ENCODE measurements at regions not wholly inside any gene's neighbourhood (a gene's known extent, or its start where the extent isn't known, plus 50 kb on each side); places are given as distances from the start of the nearest gene placed in this dataset.

GRCh38 chr13:84672616-84673015, 790.3 kb upstream of the SLITRK1 start:
- no peak for DNase-seq
- no peaks in the 10 kb centered on the region for H3K36me3 ChIP-seq
- H3K4me3 ChIP-seq: no peak overlapping the region
- H3K9me3 ChIP-seq: no peaks in the 10 kb centered on the region
- TF ChIP-seq CTCF (IDR thresholded peaks at IDR 0.05): no peak
- TF ChIP-seq EP300 (IDR thresholded peaks at IDR 0.05): no peak
- no peak for TF ChIP-seq POLR2A (IDR thresholded peaks at IDR 0.05)
- no peaks in the 10 kb centered on the region for H3K4me1 ChIP-seq (ENCODE audit: insufficient read depth)
- H3K27me3 ChIP-seq: no peaks in the 10 kb centered on the region
- intact Hi-C loops (cut with DNase I): no loop called here
- 17 to 35% (median 23%) methylated on average over 3 of the region's 3 CpGs for WGBS, 3 donors
- H3K27ac ChIP-seq: no peak overlapping the region

GRCh38 chr13:84670245-84670644, 788.0 kb upstream of the SLITRK1 start:
- no peaks in the 10 kb centered on the region for H3K27me3 ChIP-seq
- no peak overlapping the region for H3K4me3 ChIP-seq
- intact Hi-C loops (cut with DNase I): no loop called here
- no peak for TF ChIP-seq POLR2A (IDR thresholded peaks at IDR 0.05)
- TF ChIP-seq EP300 (IDR thresholded peaks at IDR 0.05): no peak
- no peak for TF ChIP-seq CTCF (IDR thresholded peaks at IDR 0.05)
- H3K27ac ChIP-seq: no peak overlapping the region
- no peaks in the 10 kb centered on the region for H3K9me3 ChIP-seq
- no peak for DNase-seq
- WGBS, 3 donors: 33 to 50% (median 36%) methylated on average over 1 of the region's 1 CpG
- H3K4me1 ChIP-seq (ENCODE audit: insufficient read depth): no peaks in the 10 kb centered on the region
- no peaks in the 10 kb centered on the region for H3K36me3 ChIP-seq

- TF ChIP-seq EP300 (IDR thresholded peaks at IDR 0.05) (no peak), CTCF (IDR thresholded peaks at IDR 0.05) (no peak), POLR2A (IDR thresholded peaks at IDR 0.05) (no peak)
- H3K36me3 ChIP-seq: no peaks in the 10 kb centered on the region
- no peaks in the 10 kb centered on the region for H3K4me1 ChIP-seq (ENCODE audit: insufficient read depth)
- 82 to 91% (median 90%) methylated on average over 1 of the region's 1 CpG for WGBS, 3 donors
- intact Hi-C loops (cut with DNase I): no loop called here
- DNase-seq: no peak
- H3K27me3 ChIP-seq: no peaks in the 10 kb centered on the region
- no peaks in the 10 kb centered on the region for H3K9me3 ChIP-seq
- no peak overlapping the region for H3K27ac ChIP-seq
- H3K4me3 ChIP-seq: no peak overlapping the region
Observed at GRCh38 chr13:84668637-84669036, 786.4 kb upstream of the SLITRK1 start.

- TF ChIP-seq EP300 (IDR thresholded peaks at IDR 0.05): no peak
- TF ChIP-seq CTCF (IDR thresholded peaks at IDR 0.05): no peak
- TF ChIP-seq POLR2A (IDR thresholded peaks at IDR 0.05): no peak
- 63 to 73% (median 68%) methylated on average over 3 of the region's 3 CpGs for WGBS, 3 donors
- intact Hi-C loops (cut with DNase I): no loop called here
Observed at GRCh38 chr13:84662491-84662890, 780.2 kb upstream of the SLITRK1 start.

GRCh38 chr13:84661718-84662117, 779.4 kb upstream of the SLITRK1 start:
- Histone ChIP-seq H3K4me1 (ENCODE audit: insufficient read depth) (no peaks in the 10 kb centered on the region), H3K9me3 (no peaks in the 10 kb centered on the region), H3K27ac (no peak overlapping the region), H3K4me3 (no peak overlapping the region), H3K27me3 (no peaks in the 10 kb centered on the region), H3K36me3 (no peaks in the 10 kb centered on the region)
- WGBS, 3 donors: 72 to 75% (median 72%) methylated on average over 5 of the region's 5 CpGs
- intact Hi-C loops (cut with DNase I): no loop called here
- TF ChIP-seq CTCF (IDR thresholded peaks at IDR 0.05) (no peak), EP300 (IDR thresholded peaks at IDR 0.05) (no peak), POLR2A (IDR thresholded peaks at IDR 0.05) (no peak)
- no peak for DNase-seq

More at GRCh38 chr13:84662491-84662890, 780.2 kb upstream of the SLITRK1 start:
- Histone ChIP-seq H3K27me3 (no peaks in the 10 kb centered on the region), H3K9me3 (no peaks in the 10 kb centered on the region), H3K4me1 (ENCODE audit: insufficient read depth) (no peaks in the 10 kb centered on the region), H3K36me3 (no peaks in the 10 kb centered on the region), H3K4me3 (no peak overlapping the region), H3K27ac (no peak overlapping the region)
- DNase-seq: no peak
